C4-2B (cell line): ENCODE measurements at regions not wholly inside any gene's neighbourhood (a gene's known extent, or its start where the extent isn't known, plus 50 kb on each side); places are given as distances from the start of the nearest gene placed in this dataset.

ENCODE experiments used
- H3K27ac ChIP-seq: fragments of 450-650 bp; 2 replicates; pipeline ENCODE4 v1.5.1; 2017
- CTCF ChIP-seq: fragments of 450-650 bp; conservative IDR thresholded peaks from 2 replicates; pipeline ENCODE4 v1.5.1; 2017; ENCODE audit warnings: mild to moderate bottlenecking
- ZFX ChIP-seq: fragments of 450-650 bp; IDR thresholded peaks from 2 replicates; pipeline ENCODE4 v1.6.1; 2017

GRCh38 chr13:74214321-74214720 lies 80.1 kb upstream of the KLF12 start:
- TF ChIP-seq CTCF (no peak), ZFX (no peak)
- H3K27ac ChIP-seq: no peak overlapping the region

DNA sequence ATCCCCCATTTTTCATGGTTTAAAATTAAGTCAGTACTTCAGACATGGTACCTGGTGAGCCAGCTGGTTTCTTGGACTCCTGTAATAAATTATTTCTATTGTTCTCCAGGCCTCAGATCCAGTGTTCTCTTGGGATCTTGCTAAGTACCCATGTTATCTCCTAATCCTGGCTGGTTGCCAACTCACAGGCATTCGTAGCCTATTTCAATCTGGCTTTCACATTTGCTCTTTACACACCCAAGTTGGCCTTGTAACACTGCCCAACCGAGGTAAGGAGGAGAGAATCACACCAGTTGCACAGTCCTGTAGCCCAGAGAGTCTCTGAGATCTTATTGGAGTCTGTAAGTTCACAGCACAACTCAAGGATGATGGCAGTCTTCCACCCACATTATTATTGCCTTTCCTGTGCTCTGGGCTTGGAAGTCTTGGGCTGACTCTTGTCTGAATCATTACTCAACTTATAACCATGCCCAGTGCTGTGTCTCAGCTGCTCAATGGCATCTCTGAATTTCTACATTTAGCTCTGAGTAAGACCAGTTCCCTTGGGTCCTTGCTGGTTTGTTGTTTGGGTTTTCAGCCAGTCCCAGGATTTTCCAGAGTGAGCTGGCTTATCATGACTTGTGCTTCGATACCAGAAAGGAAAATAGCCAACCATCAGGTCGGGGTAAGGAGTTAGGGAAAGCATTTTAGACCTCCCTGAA lies 76.6 kb upstream of the KLF12 start:
- H3K27ac ChIP-seq: no peak overlapping the region
- no peak for TF ChIP-seq CTCF

GRCh38 chr13:74206855-74207254 lies 72.7 kb upstream of the KLF12 start:
- no peak for TF ChIP-seq ZFX
- TF ChIP-seq CTCF: no peak
- H3K27ac ChIP-seq: no peak overlapping the region

GRCh38 chr13:74206061-74206561 lies 71.9 kb upstream of the KLF12 start:
- H3K27ac ChIP-seq: no peak overlapping the region
- TF ChIP-seq CTCF (no peak), ZFX (no peak)

DNA sequence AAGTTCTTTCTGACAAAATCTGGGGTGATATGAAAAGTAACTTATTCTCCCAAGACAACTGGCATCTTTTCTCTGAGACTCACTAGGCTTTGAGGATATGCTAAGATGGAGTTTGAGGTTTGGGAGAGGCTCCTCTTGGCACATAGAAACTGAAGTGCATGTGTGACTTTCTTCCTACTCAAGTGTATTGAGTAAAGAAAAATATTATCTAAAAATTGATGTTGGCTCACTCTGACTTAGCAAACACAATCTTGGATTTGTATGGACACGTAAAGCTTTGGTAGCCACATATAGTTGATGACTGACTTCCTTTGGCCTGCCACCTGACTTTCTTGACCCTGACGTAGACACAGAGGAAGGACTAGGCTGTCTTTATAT lies 71.1 kb upstream of the KLF12 start:
- TF ChIP-seq ZFX: no peak
- TF ChIP-seq CTCF: no peak
- no peak overlapping the region for H3K27ac ChIP-seq

DNA sequence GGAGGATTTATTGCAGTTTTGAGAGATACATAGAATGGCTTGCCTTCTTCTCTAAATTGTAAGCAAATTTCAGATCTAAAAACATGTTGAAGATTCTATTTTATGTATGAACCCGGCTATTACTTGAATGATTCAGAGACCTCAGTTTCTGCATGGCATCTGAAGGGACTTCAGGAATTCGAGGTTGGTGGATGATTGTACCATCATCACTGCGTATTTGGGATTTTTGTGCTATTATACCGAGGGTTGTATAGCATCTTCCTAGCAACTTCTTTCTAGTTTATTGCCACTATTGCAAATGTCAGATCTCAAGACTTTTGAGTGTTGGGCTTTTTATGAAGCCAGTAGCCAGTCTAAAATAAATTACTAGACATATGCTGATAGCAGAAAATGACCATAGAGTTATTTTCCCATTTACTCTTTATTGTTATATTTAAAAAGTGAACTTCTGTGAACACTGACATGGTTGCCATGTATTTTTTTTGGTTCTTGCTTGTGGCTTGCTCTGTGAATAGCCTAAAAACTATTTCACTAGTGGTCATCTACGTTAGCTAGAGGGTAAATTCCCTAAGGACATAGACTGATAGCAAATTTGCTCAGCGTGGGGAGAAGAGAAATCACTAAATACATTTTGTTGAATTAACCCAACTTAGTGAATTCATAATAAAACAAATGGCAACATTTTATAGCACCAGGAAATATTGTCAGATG lies 70.6 kb upstream of the KLF12 start:
- TF ChIP-seq ZFX (no peak), CTCF (no peak)
- no peak overlapping the region for H3K27ac ChIP-seq

DNA sequence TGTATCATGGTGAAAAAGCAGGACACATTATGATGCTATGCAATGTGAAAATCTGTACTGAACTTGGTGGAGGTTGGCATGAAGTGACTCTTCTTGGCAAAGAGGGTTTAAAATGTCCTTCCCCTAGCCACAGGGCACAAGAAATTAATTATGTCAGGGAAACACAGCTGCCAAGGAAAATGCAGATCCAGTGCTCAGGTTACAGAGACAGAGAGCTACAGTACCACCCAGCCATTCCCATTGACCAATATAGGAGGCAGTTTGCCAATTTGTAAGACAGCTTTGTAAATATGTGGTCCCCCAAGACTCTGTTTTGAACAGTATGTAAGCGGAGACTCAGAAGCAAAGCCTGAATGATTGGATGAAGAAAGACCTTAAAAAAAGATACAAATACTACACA lies 69.4 kb upstream of the KLF12 start:
- no peak overlapping the region for H3K27ac ChIP-seq
- TF ChIP-seq CTCF (no peak), ZFX (no peak)
